NCI-H2029 (cell line): ENCODE measurements at regions not wholly inside any gene's neighbourhood (a gene's known extent, or its start where the extent isn't known, plus 50 kb on each side); places are given as distances from the start of the nearest gene placed in this dataset.
"Not testable (repeated sequence)": the region's sequence is repeated elsewhere in the genome, so short reads cannot be mapped to it uniquely, and the experiment has no call there.

Experiments
- DNase-seq: peaks from one replicate; lab custom pipeline; 2025; lab: John Stamatoyannopoulos, UW

DNA sequence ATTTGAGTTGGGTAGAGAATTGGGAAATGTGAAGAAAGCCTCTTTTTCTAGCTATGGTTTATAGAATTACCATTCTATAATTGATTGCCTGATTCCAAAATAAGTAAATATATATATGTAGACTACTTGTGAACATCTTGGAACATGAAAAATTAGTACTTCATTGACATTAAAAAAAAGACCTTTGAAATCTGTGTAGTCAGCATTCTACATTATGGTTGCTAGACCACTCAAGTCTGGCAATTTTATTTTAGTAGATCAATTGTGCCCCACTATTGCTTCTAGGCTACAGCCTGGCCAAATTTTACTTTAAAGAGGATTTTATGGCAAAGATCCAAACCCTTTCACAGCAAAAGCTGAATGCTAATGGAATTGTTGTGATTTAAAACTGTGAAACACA, 279.8 kb downstream of the IKZF2 start:
- no peak for DNase-seq

DNA sequence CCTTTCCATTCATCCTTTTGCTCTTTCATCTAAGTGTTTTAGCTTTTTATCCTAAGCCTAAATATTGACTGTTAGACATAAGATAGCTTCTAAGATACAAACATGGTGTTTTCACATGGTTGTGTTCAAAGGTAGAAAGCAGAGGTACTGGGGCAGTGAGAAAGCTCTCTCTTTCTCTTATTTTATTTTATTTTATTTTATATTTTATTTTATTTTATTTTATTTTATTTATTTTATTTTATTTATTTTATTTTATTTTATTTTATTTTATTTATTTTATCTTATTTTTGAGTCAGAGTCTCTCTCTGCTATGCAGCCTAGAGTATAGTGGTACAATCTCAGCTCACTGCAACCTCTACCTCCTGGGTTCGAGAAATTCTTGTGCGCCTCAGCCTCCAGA, 287.2 kb downstream of the IKZF2 start:
- no peak for DNase-seq

DNA sequence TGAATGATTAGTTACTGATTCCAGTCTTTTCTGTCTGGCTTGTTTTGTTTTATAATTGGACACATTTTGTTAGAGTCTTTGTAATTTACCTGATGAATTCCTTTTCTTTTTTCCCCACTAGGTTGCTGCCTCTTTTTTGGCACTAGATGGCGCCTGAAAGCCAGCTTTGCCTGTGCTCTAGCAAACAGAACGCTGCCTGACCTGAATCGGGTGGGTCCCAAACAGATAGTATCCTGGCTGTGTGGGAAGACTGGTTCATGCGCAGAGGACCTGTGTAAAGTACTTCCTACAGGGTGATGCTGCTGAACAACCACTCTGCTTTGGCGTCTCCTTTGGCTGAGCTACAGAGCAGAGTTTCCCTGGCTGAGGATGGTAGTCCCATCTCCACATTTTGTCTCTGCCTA, 288.2 kb downstream of the IKZF2 start:
- peak; percentile 17 for DNase-seq

DNA sequence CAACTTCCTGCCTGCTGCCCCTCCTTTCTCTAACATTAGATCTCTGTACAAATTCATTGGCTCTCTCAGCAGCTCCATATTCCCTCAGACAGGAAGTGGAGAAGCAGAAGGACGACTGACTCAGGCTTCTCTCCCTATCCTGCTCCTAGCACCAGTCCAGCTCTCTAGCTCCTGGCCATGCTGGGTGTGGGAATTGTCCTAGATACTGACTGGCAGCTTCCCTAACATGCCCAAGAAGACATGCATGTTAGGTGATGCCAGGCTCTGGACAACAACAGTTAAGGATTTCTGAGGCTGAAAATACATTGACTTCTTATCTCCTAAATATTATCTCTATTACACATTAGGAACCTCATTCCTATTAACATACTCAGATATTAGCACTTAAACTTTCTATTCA, 292.9 kb downstream of the IKZF2 start:
- DNase-seq, result no peak

DNA sequence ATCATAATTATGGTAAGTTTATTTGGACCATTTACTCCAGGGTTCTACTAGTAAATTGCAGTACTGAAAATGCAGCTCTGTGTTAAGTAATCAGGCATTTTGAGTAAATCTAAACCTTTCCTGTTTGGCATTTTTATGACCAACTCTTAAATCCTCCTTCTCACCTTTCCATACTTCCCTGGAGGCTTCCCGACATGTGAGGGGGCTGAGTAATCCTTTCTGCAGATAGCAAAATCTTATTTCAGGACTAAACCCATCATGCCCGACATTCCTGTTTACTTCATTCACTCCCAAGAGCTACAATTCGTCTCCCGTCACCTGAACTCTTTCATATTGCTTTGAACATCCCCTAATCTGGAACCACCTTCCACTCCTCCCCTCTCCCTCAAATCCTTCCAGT, 296.6 kb downstream of the IKZF2 start:
- DNase-seq, result no peak

DNA sequence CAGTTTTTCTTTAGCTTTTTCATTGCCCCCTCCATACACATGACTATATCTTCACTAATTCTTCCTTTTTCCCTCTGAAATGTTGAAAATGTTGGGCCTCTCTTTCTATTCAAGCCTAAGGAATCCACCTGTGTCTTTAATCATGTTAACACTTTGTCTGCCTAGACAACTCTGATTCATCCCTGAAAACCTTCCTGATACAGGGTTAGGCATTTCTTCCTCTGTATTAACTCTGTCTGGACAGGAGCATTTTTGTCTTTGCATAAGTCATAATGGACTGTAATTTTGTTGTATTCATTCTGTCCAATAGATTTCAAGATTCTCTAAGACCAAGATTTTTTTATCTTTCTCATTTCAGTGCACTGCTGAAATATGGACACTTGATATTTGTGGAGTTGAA, 297.3 kb downstream of the IKZF2 start:
- DNase-seq, result no peak

DNA sequence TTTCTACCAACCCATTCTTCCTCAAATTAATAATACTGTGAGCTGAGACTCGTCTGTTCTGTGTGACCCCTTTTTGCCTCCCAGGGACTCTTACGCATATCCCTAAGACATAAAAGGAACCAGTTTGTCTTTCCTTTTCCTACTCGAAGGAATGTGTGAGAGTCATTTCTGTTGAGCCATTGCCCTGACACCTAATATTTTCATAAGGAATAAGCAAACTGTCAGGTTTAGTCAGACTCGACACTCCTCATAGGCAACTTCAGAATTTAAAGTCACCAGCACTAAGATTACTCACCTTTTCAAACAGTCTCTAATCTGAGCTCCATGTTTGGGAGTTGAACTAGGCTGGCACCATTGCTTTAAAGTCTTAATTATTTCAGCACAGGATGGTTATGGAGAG, 305.5 kb downstream of the IKZF2 start:
- DNase-seq, result no peak

DNA sequence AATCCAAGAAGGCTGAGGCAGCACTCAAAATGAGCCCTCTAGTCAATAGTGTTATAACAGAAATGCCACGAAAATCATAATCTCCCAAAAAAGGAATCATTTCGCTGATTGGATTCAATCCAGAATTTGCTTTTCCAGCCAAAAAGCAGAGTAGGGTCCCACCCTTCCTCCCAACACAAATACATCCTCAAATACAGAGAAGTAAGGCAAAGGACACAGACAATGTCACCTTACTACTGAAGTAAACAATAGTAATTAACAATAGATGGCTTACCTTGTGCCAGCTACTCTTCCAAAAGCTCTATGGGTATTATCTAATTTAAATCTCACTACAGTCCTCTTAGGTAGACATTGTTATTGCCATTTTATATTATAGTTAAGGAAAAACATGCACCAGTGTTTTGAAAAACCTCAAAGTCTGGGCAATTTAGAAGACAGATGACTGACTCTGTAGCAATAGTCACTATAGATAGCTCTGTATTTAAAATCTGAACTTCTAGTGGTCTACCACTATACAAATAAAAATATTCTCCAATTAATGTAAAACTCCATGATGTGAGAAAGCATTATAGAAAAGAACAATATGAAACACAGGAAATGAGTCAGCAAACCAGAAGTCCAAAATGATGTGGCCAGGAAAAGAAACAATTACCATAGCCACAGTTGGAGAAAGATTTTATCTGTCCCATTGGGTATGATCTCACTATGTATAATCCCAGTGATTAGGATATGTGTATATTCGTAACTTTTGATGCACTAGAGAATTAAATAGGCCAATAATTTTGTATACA, 305.0 kb upstream of the ERBB4 start:
- no peak for DNase-seq

DNA sequence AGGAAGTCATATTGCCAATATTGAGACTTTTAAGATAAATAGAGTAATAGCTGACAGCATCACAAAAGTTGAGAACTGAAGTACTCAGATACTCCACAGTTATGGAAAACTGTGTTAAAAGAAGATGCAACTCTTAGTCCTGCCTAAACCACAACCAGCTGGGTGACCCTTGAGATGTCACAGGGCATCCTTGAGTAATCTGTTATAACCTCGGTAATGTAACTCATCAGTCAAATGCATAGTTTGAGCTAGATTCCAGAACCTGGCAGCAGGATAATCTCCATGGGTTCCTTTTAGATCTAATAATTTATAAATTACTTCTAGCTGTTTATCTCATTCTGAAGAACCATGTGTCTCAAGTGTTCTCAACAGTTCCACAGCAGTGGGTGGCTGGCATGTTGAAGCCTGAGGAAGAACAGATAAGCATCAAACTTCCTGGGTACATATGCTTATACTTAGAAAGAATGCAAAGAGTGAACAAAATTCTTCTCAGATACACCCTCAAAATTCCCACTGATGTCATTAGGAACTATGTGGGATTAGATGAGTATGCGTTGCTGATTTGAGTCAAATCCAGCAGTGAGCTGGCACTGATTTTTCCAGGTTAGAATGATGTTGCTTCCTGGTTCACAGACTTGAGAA, 304.1 kb upstream of the ERBB4 start:
- DNase-seq, result no peak

DNA sequence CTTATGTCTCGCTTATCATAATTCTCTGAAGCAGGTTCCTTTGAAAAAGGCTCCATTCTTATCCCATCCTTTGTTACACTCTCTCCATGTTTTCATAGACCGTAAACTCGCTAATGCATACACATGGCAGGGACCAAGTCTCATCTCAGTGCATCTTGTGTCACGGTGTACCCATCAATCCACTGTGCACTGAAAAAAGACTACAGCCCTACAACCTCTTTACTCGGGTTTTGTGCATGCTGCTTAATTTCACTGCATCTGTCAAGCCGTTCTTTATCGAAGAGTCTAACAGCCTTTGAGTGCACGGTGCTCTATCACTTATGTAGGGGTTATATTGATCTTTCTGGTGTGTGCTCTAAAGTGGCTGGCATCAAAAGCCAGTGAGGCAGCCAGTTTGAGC, 302.9 kb upstream of the ERBB4 start:
- DNase-seq, result no peak

DNA sequence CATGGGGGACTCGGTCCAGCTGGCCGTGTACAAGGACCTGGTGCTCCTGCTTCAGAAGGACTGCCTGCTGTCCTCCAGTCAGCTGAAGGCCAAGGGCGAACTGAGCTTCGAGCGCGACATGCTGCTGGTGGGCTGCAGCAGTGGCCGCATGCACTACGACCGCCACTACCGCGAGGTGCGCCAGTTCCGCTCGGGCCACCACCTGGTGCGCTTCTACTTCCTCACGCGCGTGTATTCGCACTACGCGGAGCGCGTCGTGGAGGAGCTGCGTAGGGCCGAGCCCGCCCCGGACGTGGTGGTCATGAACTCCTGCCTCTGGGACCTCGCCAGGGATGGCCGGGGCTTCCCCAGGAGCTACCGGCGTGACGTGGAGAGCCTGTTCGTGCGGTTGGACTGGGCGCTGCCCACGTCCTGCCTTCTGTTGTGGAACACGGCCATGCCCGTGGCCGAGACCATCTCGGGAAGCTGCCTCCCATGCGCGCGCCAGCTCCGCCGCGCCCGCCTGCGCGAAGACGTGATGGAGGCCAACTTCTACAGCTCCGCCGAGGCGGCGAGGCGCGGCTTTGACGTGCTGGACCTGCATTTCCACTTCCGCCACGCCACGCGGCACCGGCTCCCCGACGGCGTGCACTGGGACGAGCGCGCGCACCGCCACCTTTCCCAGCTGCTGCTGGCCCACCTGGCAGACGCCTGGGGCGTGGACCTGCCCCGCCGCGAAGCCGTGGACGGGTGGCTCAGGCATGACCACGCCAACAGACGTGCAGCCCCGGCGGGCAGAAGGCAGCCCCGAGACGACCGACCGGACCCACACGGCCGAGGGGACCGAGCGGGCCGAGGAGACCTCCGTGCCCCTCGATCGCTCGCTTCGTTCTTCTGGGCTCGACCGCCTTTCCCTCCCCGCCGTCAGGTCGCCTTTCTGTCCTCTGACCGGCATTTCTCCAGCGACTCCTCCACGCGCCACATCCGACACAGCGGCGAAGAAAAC, 293.9 kb upstream of the ERBB4 start:
- DNase-seq, result no peak

DNA sequence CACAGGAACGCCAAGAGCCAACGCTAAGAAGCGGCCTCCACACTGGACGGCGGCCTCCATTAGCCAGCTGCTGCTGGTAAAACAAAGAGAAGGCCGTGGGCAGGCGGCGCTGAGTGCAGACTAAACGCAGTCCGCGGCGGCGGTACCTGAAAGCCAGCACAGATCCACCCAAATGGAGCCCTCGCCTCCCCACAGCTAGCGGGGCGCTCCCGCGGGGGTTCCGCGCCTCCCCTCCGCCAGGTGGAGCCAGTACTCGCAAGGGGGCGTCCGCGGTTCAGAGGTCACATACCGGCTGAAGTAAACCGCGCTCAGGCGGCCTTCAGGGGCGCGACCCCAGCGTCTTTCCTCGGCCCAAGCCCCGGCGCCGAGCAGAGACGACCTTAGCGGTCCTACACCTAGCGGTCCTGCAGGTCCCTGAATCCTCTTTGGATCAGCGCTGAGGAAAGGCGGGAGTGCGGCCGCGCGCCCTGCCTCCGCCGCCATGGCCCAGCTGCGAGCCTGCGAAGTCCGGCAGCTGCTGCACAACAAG, 293.1 kb upstream of the ERBB4 start:
- no peak for DNase-seq

DNA sequence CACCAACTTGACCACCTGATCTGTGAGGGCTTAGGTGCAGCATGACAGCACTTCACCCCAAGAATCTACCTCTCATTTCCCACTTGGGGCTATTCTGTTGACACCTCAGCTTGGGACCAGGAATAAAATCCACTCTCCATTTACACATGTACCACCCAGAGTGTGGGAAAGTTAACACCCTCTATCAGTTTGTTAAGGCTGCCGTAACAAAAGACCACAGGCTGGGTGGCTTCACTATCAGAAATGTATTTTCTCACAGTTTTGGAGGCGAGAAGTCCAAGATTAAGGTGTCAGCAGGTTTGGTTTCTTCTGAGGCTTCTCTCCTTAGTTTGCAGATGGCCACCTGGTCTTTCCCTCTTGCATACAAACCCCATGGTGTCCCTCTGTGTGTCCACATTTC, 277.7 kb upstream of the ERBB4 start:
- no peak for DNase-seq

DNA sequence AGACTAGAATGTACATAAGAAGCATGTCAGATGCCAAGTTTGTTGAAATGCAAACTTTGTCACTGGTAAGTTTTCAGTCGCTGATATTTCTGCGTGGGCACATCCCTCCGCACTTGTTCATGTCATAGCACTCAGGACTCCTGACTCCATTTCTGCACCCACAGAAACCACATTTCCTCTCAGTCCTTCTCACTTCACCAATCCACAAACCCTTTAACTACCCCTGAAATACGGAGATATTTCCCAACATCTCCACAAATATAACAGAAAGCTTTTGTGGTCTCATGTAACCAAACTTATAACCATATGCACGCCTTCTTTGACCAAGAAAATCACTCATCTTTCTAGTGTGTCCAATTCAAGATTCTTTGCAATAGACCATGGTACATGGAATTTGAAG, 276.9 kb upstream of the ERBB4 start:
- no peak for DNase-seq

DNA sequence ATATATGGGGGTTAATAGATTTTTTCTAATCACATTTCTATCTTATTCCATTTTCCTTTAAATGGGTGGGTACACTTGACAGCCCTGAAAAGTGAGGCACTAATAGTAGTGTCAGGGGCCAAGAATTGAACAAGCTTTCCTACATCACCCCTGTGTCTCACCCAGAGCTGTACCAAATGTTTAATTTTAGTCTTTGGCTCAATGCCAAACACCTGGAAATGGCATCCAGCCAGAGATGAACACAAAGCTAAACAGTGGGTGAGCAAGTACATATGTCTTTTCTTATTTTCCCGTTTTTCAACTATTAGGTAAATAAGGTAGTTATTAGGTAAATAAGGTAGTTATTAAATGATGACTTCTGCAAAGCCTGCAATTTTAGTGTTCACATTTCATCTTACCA, 276.3 kb upstream of the ERBB4 start:
- DNase-seq, result peak; percentile 8

DNA sequence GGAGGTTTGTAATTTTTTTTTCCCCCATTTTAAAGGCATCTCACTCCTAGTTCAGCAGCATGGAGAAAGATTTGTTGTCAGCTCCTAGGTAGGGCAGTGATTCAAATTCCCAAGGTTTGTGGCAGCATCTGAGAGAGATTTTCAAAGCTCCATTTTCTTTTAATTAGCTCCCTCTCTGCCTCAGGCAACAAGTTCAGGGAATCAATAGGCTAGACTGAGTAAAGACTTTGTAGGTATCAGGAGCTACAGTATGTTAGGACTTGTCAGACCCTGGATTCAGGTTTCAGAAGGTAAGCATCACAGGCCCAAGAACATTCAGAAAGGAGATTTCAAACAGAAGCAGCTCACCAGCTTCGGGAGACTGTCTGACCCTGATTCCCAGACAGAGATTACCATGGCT, 273.3 kb upstream of the ERBB4 start:
- DNase-seq, result no peak

DNA sequence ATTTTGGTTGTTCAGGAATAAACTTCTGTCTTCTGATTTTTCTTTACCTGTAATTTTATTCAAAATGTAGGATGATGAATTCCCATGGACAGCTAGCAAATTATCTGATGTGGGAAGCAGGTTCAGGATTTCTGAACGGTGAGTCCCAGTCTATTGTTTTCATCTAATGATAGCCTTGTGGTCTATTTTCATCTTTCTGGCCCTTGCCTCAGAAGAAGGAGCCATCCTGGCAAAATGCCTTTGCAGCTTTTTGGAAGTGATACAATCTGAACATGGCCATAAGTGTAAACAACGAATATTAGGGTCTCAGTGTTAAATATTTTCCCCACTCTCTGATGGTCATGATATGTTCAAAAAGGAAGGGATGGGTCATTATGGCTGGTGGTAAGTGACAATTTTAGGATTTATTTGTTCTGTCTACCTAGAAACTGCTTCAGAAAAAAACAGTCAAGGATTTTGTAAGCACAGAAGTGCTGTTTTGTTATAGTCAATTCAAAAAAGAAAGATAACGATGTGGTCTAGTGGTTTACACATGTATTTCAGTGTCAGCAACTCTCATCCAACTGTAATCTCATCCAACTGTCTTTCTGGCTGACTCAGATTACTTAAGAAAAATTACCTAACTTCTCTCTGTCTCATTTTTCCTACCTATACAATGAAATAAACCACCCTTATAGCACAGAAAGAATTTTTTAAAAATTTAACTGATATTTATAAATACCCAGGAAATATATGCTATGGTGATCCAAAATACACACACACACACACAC, 272.6 kb upstream of the ERBB4 start:
- DNase-seq, result no peak

DNA sequence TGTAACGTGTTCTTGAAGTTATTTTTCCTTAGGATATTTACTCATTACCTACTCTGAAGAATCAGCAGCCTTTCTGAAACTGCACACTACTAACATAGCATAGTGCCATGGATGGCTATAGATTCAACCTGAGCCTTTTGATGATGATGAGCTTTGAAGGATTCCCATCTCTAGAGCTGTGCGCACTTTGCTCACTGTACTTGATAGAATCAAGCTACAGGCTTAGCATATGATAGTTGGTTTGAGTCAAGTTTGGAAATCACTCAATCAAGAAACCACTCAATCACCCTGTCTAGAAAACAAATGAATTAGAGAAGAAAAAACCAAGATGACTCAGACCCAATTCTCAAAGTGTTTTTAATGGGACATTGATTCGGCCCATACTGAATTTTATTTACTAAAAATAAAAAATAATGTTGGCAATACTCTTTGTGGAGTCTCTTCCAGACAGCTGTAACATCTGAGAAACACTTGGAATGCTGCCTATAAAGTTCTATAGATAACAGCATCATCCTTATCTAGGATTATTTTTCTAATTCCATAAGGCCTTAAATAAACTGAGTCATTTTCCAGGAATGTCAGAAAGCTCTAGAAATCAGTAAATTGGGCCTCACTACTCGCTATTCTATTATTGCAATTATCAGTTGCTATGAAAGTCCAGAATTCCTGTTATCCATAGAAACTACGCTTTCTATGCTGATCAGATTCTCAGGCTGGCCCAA, 259.0 kb upstream of the ERBB4 start:
- no peak for DNase-seq

DNA sequence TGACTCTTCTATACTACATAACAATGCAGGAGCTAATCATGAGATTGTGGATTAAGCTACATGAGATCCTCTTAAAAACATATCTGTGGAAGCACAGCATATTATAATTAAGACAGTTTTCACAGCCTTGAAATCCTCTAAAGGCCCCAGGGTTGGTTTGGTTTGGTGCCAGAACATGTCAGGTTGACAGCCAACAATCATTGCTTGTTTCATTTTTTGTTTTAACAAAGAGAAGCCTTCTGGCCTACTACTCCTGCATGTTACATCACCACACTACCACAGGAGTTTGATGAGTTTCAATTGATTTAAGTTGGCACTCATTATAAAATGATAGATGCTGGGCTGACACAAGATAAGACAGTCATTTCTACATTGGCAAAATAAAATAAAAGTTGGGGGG, 255.9 kb upstream of the ERBB4 start:
- no peak for DNase-seq

DNA sequence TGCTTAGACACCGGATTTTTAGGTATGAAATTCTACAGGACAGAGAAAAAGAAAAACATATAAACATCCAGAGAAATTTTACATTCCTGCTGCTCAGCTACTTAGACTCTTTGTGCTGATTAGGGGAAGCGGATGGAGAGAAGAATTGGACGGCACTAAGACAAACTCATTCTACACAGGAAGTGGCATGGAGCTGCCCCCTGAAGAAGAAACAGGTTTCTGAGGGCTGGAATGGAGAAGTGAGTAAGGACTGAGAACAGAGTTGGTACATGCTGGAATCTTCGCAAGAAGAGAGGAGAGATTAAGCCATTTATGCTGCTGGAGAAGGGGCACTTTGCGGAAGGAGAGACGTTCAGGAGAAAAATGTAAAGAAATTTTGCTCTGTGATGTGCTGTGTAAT, 253.0 kb upstream of the ERBB4 start:
- DNase-seq, result no peak

DNA sequence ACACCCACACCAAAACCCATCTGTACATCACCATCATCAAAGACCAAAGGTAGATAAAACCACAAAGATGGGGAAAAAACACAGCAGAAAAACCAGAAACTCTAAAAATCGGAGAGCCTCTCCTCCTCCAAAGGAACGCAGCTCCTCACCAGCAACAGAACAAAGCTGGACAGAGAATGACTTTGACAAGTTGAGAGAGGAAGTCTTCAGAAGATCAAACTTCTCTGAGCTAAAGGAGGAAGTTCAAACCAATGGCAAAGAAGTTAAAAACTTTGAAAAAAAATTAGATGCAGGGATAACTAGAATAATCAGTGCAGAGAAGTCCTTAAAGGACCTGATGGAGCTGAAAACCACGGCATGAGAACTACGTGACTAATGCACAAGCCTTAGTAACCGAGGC, 247.5 kb upstream of the ERBB4 start:
- not testable (repeated sequence) for DNase-seq
